Adrenal gland (tissue), 9 donors: ENCODE measurements at regions not wholly inside any gene's neighbourhood (a gene's known extent, or its start where the extent isn't known, plus 50 kb on each side); places are given as distances from the start of the nearest gene placed in this dataset.

Experiments used
- DNase-seq, 7 donors: peaks; one replicate each; pipeline ENCODE4 v3.0.0-alpha.2; 2019 to 2020
- H3K27ac ChIP-seq, 5 donors: fragments of 200-600 bp; sonication (generic) in 4 of 5; 1 replicate in 3 of 5; 2 replicates in 2 of 5; pipeline versions ENCODE4 v1.5.1 to v1.8.0; 2016 to 2020; ENCODE audit warnings: mild to moderate bottlenecking in 1 of 5
- H3K27me3 ChIP-seq: fragments of 200-600 bp; 2 replicates; pipeline ENCODE4 v1.8.0; 2021
- H3K36me3 ChIP-seq, 2 donors: fragments of 200-600 bp; replicated peaks in 1 of 2; 1 replicate in 1 of 2; 2 replicates in 1 of 2; pipeline versions ENCODE4 v1.5.1 to v1.8.0; 2018 to 2022
- H3K4me1 ChIP-seq, 2 donors: fragments of 200-600 bp; replicated peaks in 1 of 2; 1 replicate in 1 of 2; 2 replicates in 1 of 2; pipeline versions ENCODE4 v1.5.1 to v1.8.0; 2018 to 2021
- H3K4me3 ChIP-seq, 4 donors: fragments of 200-600 bp; sonication (generic) in 3 of 4; one replicate each; pipeline ENCODE4 v1.5.1; 2016 to 2018
- H3K9me3 ChIP-seq, 3 donors: fragments of 200-600 bp; sonication (generic) in 1 of 3; replicated peaks in 1 of 3; 1 replicate in 2 of 3; 2 replicates in 1 of 3; pipeline versions ENCODE4 v1.5.1 to v1.8.0; 2016 to 2021
- CTCF ChIP-seq, 6 experiments: fragments of 450-650 bp in 4 of 6; fragments of 200-600 bp in 2 of 6; sonication (generic) in 1 of 6; IDR thresholded peaks; 1 replicate in 5 of 6; 2 replicates in 1 of 6; pipeline versions ENCODE4 v1.5.1 to v1.8.0; 2016 to 2021; ENCODE audit warnings: antibody characterized with exemption in 6 of 6, mild to moderate bottlenecking in 2 of 6, moderate library complexity in 1 of 6
- POLR2A ChIP-seq, 2 donors: fragments of 450-650 bp; IDR thresholded peaks; one replicate each; pipeline ENCODE4 v1.6.1; 2017; ENCODE audit warnings: antibody characterized with exemption in 2 of 2, mild to moderate bottlenecking in 2 of 2, moderate library complexity in 1 of 2
- WGBS, 4 donors: extraction: QIAGEN DNeasy Blood & Tissue Kit in 2 of 4; methylation state at CpG; one replicate each; pipeline versions ENCODE4 v1.1.5 to v1.1.7; 2013 to 2017; 5-methylcytosine and 5-hydroxymethylcytosine counted together
- intact Hi-C, 2 donors: fragments of 100-400 bp; cut with DNase I; formaldehyde crosslinking; loops; one replicate each; pipeline versions ENCODE4 v1.14.1 to v1.15.0; 2022 to 2023
- donor health status: healthy with polysubstance abuse.
- donor health status: Bipolar disorder and iron deficiency.
- donor health status: DM: yes; HTN: yes; CAD: no.
- donor health status: DM: no; HTN: no; CAD: no.
- donor health status: DM: no; HTN: no; CAD: no.

- H3K27me3 ChIP-seq = peaks cover 4% of the 10 kb centered on the region
- no peak overlapping the region for H3K4me3 ChIP-seq
- intact Hi-C loops = no loop called here
- H3K9me3 ChIP-seq = no peaks in the 10 kb centered on the region
- DNase-seq = no peak
- 74 to 83% (median 82%) methylated on average over 15 to 20 of the region's 20 CpGs for WGBS, 4 donors
- H3K4me1 ChIP-seq = no peaks in the 10 kb centered on the region
- H3K36me3 ChIP-seq = no peaks in the 10 kb centered on the region
- H3K27ac ChIP-seq = no peak overlapping the region
- TF ChIP-seq POLR2A (IDR thresholded peaks at IDR 0.05) = no peak
- no peak for TF ChIP-seq CTCF (IDR thresholded peaks at IDR 0.05)
Observed at GRCh38 chr14:101333335-101334280, 227.7 kb upstream of the DIO3 start.

- Histone ChIP-seq H3K9me3 (no peaks in the 10 kb centered on the region), H3K36me3 (no peaks in the 10 kb centered on the region), H3K4me1 (no peaks in the 10 kb centered on the region), H3K4me3 (no peak overlapping the region), H3K27ac (no peak overlapping the region), H3K27me3 (peaks cover 4% of the 10 kb centered on the region)
- TF ChIP-seq CTCF (IDR thresholded peaks at IDR 0.05) = no peak
- no peak for TF ChIP-seq POLR2A (IDR thresholded peaks at IDR 0.05)
- no peak for DNase-seq
- intact Hi-C loops = no loop called here
- WGBS, 4 donors = 73 to 79% (median 76%) methylated on average over 9 of the region's 9 CpGs
Observed at GRCh38 chr14:101334656-101335055, 226.6 kb upstream of the DIO3 start.

- Histone ChIP-seq H3K4me3 (no peak overlapping the region), H3K4me1 (no peaks in the 10 kb centered on the region), H3K27ac (no peak overlapping the region), H3K27me3 (peaks cover 4% of the 10 kb centered on the region), H3K9me3 (no peaks in the 10 kb centered on the region), H3K36me3 (no peaks in the 10 kb centered on the region)
- intact Hi-C loops = no loop called here
- WGBS, 4 donors = 67 to 75% (median 73%) methylated on average over 13 of the region's 13 CpGs
- no peak for TF ChIP-seq CTCF (IDR thresholded peaks at IDR 0.05)
- no peak for TF ChIP-seq POLR2A (IDR thresholded peaks at IDR 0.05)
- DNase-seq = no peak
Observed at GRCh38 chr14:101335061-101335661, 226.1 kb upstream of the DIO3 start.

- intact Hi-C loops = no loop called here
- Histone ChIP-seq H3K27me3 (peaks cover 4% of the 10 kb centered on the region), H3K9me3 (no peaks in the 10 kb centered on the region), H3K4me3 (no peak overlapping the region), H3K27ac (no peak overlapping the region), H3K4me1 (no peaks in the 10 kb centered on the region), H3K36me3 (no peaks in the 10 kb centered on the region)
- TF ChIP-seq POLR2A (IDR thresholded peaks at IDR 0.05) = no peak
- no peak for TF ChIP-seq CTCF (IDR thresholded peaks at IDR 0.05)
- no peak for DNase-seq
Observed at GRCh38 chr14:101336183-101336582, 225.1 kb upstream of the DIO3 start.
